ENCODE measurements at regions not wholly inside any gene's neighbourhood (a gene's known extent, or its start where the extent isn't known, plus 50 kb on each side); places are given as distances from the start of the nearest gene placed in this dataset.
A peak's percentile ranks its signal among the peaks of the same experiment; 100 is the strongest.

GRCh38 chr4:20318001-20318908 lies 66.5 kb downstream of the SLIT2 start:
- Mint-ChIP-seq H3K27ac (ENCODE audit: unreplicated experiment) (peak overlapping the region; percentile 44), H3K36me3 (ENCODE audit: unreplicated experiment) (no peaks in the 10 kb centered on the region), H3K4me1 (ENCODE audit: low read depth, unreplicated experiment) (peaks cover 24% of the 10 kb centered on the region), H3K27me3 (ENCODE audit: unreplicated experiment) (no peaks in the 10 kb centered on the region), H3K9me3 (ENCODE audit: unreplicated experiment) (no peaks in the 10 kb centered on the region), H3K4me3 (ENCODE audit: unreplicated experiment) (no peak overlapping the region)
- TF ChIP-seq CTCF (IDR thresholded peaks at IDR 0.05; ENCODE audit: partially characterized antibody, unreplicated experiment) = no peak
- DNase-seq = no peak

- Mint-ChIP-seq H3K9me3 (ENCODE audit: unreplicated experiment) (no peaks in the 10 kb centered on the region), H3K4me1 (ENCODE audit: low read depth, unreplicated experiment) (peaks cover 24% of the 10 kb centered on the region), H3K27ac (ENCODE audit: unreplicated experiment) (no peak overlapping the region), H3K4me3 (ENCODE audit: unreplicated experiment) (no peak overlapping the region), H3K27me3 (ENCODE audit: unreplicated experiment) (no peaks in the 10 kb centered on the region), H3K36me3 (ENCODE audit: unreplicated experiment) (no peaks in the 10 kb centered on the region)
- DNase-seq = no peak
- no peak for TF ChIP-seq CTCF (IDR thresholded peaks at IDR 0.05; ENCODE audit: partially characterized antibody, unreplicated experiment)
Measured at GRCh38 chr4:20318909-20319277, 67.2 kb downstream of the SLIT2 start.

- no peaks in the 10 kb centered on the region for H3K9me3 Mint-ChIP-seq (ENCODE audit: unreplicated experiment)
Measured at GRCh38 chr4:20319825-20320612, 68.3 kb downstream of the SLIT2 start.

GRCh38 chr4:20323991-20324390 lies 72.3 kb downstream of the SLIT2 start:
- DNase-seq = no peak
- Mint-ChIP-seq H3K4me3 (ENCODE audit: unreplicated experiment) (no peak overlapping the region), H3K27ac (ENCODE audit: unreplicated experiment) (no peak overlapping the region), H3K36me3 (ENCODE audit: unreplicated experiment) (no peaks in the 10 kb centered on the region), H3K4me1 (ENCODE audit: low read depth, unreplicated experiment) (peaks cover 17% of the 10 kb centered on the region), H3K27me3 (ENCODE audit: unreplicated experiment) (no peaks in the 10 kb centered on the region), H3K9me3 (ENCODE audit: unreplicated experiment) (no peaks in the 10 kb centered on the region)
- TF ChIP-seq CTCF (IDR thresholded peaks at IDR 0.05; ENCODE audit: partially characterized antibody, unreplicated experiment) = no peak

More at GRCh38 chr4:20319825-20320612, 68.3 kb downstream of the SLIT2 start:
- Mint-ChIP-seq H3K4me3 (ENCODE audit: unreplicated experiment) (no peak overlapping the region), H3K27me3 (ENCODE audit: unreplicated experiment) (no peaks in the 10 kb centered on the region), H3K27ac (ENCODE audit: unreplicated experiment) (no peak overlapping the region), H3K4me1 (ENCODE audit: low read depth, unreplicated experiment) (peaks cover 28% of the 10 kb centered on the region), H3K36me3 (ENCODE audit: unreplicated experiment) (no peaks in the 10 kb centered on the region)
- TF ChIP-seq CTCF (IDR thresholded peaks at IDR 0.05; ENCODE audit: partially characterized antibody, unreplicated experiment) = no peak
- no peak for DNase-seq

Data from glutamatergic neuron (in vitro differentiated cells).